ENCODE measurements at regions not wholly inside any gene's neighbourhood (a gene's known extent, or its start where the extent isn't known, plus 50 kb on each side); places are given as distances from the start of the nearest gene placed in this dataset.

GRCh38 chr16:9657641-9658040 lies 524.6 kb downstream of the GRIN2A start:
- no peaks in the 10 kb centered on the region for H3F3A ChIP-seq (ENCODE audit: insufficient read depth)
- H3K4me3 ChIP-seq (ENCODE audit: insufficient read depth, low read length, poor library complexity, severe bottlenecking), result no peak overlapping the region
- no peak overlapping the region for H3K4me2 ChIP-seq (ENCODE audit: low read depth, low read length, poor library complexity, severe bottlenecking)
- no peaks in the 10 kb centered on the region for H4K20me1 ChIP-seq (ENCODE audit: low read depth, low read length)
- no peak overlapping the region for H2AFZ ChIP-seq (ENCODE audit: low read depth, low read length, severe bottlenecking)
- TF ChIP-seq EZH2phosphoT487 (conservative IDR thresholded peaks at IDR 0.05; ENCODE audit: low read length), result no peak
- TF ChIP-seq CTCF (IDR thresholded peaks at IDR 0.05; ENCODE audit: insufficient read depth, low read length, poor library complexity, severe bottlenecking), result no peak
- no peaks in the 10 kb centered on the region for H3K27me3 ChIP-seq (ENCODE audit: low read length)
- H3K79me2 ChIP-seq (ENCODE audit: insufficient read depth, low read length), result no peaks in the 10 kb centered on the region
- no peaks in the 10 kb centered on the region for H3K9me3 ChIP-seq (ENCODE audit: insufficient read depth, low read length)
- no peaks in the 10 kb centered on the region for H3K9me2 ChIP-seq (replicated peaks; ENCODE audit: insufficient read depth, low read length)
- no peak overlapping the region for H3K9ac ChIP-seq (ENCODE audit: low read length)
- no peaks in the 10 kb centered on the region for H3K36me3 ChIP-seq (ENCODE audit: low read length)
- no peak overlapping the region for H3K27ac ChIP-seq (ENCODE audit: low read depth, low read length)

GRCh38 chr16:9658164-9658563 lies 524.1 kb downstream of the GRIN2A start:
- Histone ChIP-seq H3K27me3 (ENCODE audit: low read length) (no peaks in the 10 kb centered on the region), H3K4me2 (ENCODE audit: low read depth, low read length, poor library complexity, severe bottlenecking) (no peak overlapping the region), H3K36me3 (ENCODE audit: low read length) (no peaks in the 10 kb centered on the region), H3F3A (ENCODE audit: insufficient read depth) (no peaks in the 10 kb centered on the region), H3K27ac (ENCODE audit: low read depth, low read length) (no peak overlapping the region), H3K79me2 (ENCODE audit: insufficient read depth, low read length) (no peaks in the 10 kb centered on the region), H3K9me2 (replicated peaks; ENCODE audit: insufficient read depth, low read length) (no peaks in the 10 kb centered on the region), H4K20me1 (ENCODE audit: low read depth, low read length) (no peaks in the 10 kb centered on the region), H3K4me3 (ENCODE audit: insufficient read depth, low read length, poor library complexity, severe bottlenecking) (no peak overlapping the region), H3K9me3 (ENCODE audit: insufficient read depth, low read length) (no peaks in the 10 kb centered on the region), H3K9ac (ENCODE audit: low read length) (no peak overlapping the region), H2AFZ (ENCODE audit: low read depth, low read length, severe bottlenecking) (no peak overlapping the region)
- TF ChIP-seq CTCF (IDR thresholded peaks at IDR 0.05; ENCODE audit: insufficient read depth, low read length, poor library complexity, severe bottlenecking) (no peak), EZH2phosphoT487 (conservative IDR thresholded peaks at IDR 0.05; ENCODE audit: low read length) (no peak)

- H3K79me2 ChIP-seq (ENCODE audit: insufficient read depth, low read length), result no peaks in the 10 kb centered on the region
- TF ChIP-seq CTCF (IDR thresholded peaks at IDR 0.05; ENCODE audit: insufficient read depth, low read length, poor library complexity, severe bottlenecking) (no peak), EZH2phosphoT487 (conservative IDR thresholded peaks at IDR 0.05; ENCODE audit: low read length) (no peak)
- no peak overlapping the region for H3K9ac ChIP-seq (ENCODE audit: low read length)
- no peaks in the 10 kb centered on the region for H3K9me3 ChIP-seq (ENCODE audit: insufficient read depth, low read length)
- H3K4me3 ChIP-seq (ENCODE audit: insufficient read depth, low read length, poor library complexity, severe bottlenecking), result no peak overlapping the region
- no peaks in the 10 kb centered on the region for H3F3A ChIP-seq (ENCODE audit: insufficient read depth)
- no peak overlapping the region for H2AFZ ChIP-seq (ENCODE audit: low read depth, low read length, severe bottlenecking)
- H3K36me3 ChIP-seq (ENCODE audit: low read length), result no peaks in the 10 kb centered on the region
- H3K9me2 ChIP-seq (replicated peaks; ENCODE audit: insufficient read depth, low read length), result no peaks in the 10 kb centered on the region
- no peaks in the 10 kb centered on the region for H4K20me1 ChIP-seq (ENCODE audit: low read depth, low read length)
- no peak overlapping the region for H3K4me2 ChIP-seq (ENCODE audit: low read depth, low read length, poor library complexity, severe bottlenecking)
- H3K27me3 ChIP-seq (ENCODE audit: low read length), result no peaks in the 10 kb centered on the region
- H3K27ac ChIP-seq (ENCODE audit: low read depth, low read length), result no peak overlapping the region
These were observed 523.6 kb downstream of the GRIN2A start for GRCh38 chr16:9658586-9658985.
